ENCODE measurements at regions not wholly inside any gene's neighbourhood (a gene's known extent, or its start where the extent isn't known, plus 50 kb on each side); places are given as distances from the start of the nearest gene placed in this dataset.
"Not testable (repeated sequence)": the region's sequence is repeated elsewhere in the genome, so short reads cannot be mapped to it uniquely, and the experiment has no call there.

GRCh38 chr3:177891569-177891968 is 644.7 kb upstream of the KCNMB2 start:
- TF ChIP-seq CTCF (IDR thresholded peaks at IDR 0.05; ENCODE audit: low read depth, low read length); POLR2A (IDR thresholded peaks at IDR 0.05; ENCODE audit: extremely low read depth, insufficient read length); MYC (IDR thresholded peaks at IDR 0.05; ENCODE audit: low read depth, low read length): not testable (repeated sequence)
